ENCODE measurements at regions not wholly inside any gene's neighbourhood (a gene's known extent, or its start where the extent isn't known, plus 50 kb on each side); places are given as distances from the start of the nearest gene placed in this dataset.

DNA sequence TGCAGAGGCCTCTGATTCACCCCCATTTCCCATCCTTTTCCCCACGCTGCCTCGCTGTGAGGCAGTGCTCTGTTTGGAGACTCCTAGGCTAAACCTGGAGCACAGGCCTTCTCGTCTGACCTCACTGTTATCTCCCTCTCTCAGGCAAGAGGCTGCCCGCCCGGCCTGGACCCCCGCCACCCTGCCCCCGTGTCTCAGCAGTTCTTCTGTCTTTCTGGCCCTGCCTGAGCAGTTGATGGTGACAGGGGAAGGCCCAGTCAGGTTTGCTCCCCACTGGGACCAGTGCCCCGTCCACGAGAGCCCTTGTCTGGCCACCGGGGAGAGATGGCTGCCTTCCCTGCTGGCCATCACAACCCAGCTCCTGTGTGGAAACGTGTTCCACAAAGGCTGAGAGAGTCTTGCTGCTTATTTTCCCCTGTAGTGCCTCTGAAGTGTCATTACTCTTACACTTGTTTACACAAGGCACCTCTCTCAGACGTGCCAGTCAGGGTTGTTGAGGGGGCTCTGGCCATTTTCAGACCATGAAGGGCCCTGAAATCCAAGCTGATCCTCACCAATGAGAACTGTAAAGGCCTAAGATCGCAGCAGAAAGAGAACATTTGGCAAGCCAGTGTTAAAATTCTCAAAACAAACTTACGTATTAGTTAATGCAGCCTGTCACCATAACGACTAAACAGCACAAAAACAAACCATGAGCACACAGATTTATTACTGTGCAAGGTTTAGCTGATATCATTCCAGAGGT is 210.9 kb downstream of the NDUFA10 start:
- peak; percentile 69 to 76 for DNase-seq (ENCODE audit: low spot score in 2 of 2)
- Histone ChIP-seq H3K9me3 (no peaks in the 10 kb centered on the region), H3K4me1 (peaks cover 14% of the 10 kb centered on the region), H3K36me3 (no peaks in the 10 kb centered on the region), H3K27me3 (no peaks in the 10 kb centered on the region), H3K4me3 (no peak overlapping the region), H3K27ac (peak overlapping the region; percentile 72)
- TF ChIP-seq, protein P1, sequence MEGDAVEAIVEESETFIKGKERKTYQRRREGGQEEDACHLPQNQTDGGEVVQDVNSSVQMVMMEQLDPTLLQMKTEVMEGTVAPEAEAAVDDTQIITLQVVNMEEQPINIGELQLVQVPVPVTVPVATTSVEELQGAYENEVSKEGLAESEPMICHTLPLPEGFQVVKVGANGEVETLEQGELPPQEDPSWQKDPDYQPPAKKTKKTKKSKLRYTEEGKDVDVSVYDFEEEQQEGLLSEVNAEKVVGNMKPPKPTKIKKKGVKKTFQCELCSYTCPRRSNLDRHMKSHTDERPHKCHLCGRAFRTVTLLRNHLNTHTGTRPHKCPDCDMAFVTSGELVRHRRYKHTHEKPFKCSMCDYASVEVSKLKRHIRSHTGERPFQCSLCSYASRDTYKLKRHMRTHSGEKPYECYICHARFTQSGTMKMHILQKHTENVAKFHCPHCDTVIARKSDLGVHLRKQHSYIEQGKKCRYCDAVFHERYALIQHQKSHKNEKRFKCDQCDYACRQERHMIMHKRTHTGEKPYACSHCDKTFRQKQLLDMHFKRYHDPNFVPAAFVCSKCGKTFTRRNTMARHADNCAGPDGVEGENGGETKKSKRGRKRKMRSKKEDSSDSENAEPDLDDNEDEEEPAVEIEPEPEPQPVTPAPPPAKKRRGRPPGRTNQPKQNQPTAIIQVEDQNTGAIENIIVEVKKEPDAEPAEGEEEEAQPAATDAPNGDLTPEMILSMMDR (IDR thresholded peaks at IDR 0.05): no peak
- peak; percentile 29 for TF ChIP-seq EP300 (IDR thresholded peaks at IDR 0.05)
- WGBS: 63% methylated on average over 15 of the region's 15 CpGs

DNA sequence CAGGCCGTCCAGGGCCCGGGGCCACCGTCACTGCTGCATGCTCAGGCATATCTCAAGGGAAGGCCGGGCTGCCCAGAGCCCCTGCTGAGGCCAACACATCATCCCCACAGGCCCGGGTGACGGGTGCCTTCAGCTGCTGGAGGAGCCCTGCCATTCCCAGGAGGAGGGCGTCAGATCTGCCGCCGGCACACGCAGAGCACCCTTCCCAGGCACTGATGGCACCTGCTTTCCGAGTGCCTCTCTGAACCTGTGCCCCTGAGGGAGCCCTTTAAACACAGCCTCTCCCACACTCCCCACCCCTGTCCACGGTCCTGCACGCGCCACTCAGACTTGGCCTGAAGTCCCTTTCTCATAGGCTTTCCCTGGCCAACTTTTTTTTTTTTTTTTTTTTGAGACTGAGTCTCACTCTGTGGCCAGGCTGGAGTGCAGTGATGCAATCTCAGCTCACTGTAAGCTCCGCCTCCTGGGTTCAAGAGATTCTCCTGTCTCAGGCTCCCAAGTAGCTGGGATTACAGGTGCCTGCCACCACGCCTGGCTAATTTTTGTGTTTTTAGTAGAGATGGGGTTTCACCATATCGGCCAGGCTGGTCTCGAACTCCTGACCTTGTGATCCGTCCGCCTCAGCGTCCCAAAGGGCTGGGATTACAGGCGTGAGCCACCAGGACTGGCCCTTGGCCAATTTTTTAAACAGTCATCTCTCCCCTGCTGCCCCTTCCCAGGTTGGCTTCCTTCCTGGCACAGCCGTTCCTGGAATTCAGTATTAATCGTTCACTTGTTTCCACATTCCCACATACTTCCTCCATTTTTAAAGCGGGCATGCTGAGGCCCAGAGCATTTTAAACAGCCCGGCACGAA is 211.7 kb downstream of the NDUFA10 start:
- Histone ChIP-seq H3K4me3 (no peak overlapping the region), H3K9me3 (no peaks in the 10 kb centered on the region), H3K4me1 (peaks cover 14% of the 10 kb centered on the region), H3K27ac (peak overlapping the region; percentile 72), H3K27me3 (no peaks in the 10 kb centered on the region), H3K36me3 (no peaks in the 10 kb centered on the region)
- 69% methylated on average over 26 of the region's 27 CpGs for WGBS
- DNase-seq (ENCODE audit: low spot score in 2 of 2): peak; percentile 71
- TF ChIP-seq POLR2A (IDR thresholded peaks at IDR 0.05) (no peak), EP300 (IDR thresholded peaks at IDR 0.05) (no peak), POLR2AphosphoS5 (IDR thresholded peaks at IDR 0.05) (no peak)
- TF ChIP-seq, protein P1 (IDR thresholded peaks at IDR 0.05): no peak

DNA sequence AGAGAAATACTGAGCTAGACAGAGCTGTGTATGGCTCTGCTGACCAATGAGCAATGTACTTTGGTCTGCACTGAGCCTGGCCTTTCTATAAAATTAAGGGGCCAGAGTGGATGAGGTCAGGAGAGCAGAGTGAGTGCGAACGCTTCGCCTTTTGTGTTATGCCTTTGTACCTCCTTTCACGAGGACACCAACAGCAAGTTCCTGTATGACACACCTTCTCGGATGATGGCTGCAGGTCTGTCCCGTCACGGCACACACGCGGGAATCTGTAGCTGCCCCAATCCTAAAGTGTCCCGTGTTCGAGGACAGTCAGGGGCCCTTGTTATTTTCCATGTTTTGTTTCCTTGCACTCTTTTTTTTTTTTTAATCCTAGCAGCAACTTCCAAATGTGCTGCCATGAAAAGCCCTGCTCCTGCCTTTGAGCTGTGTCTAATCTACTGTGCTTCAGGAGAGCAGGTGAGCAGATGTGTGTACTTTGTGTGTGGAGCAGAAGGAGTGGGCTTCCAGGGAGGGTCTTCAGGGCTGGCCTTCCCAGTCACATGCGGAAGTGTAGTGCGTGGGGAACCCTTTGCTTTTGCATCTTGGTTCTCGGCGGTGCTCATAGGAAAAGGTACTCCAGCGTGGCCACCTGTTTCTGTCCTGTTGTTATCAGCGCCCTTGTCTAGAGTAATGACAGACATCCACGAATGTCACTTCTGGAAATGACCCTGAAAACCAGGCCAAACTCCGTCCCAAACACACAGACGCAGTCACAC is 213.2 kb downstream of the NDUFA10 start:
- Histone ChIP-seq H3K27me3 (peaks cover 3% of the 10 kb centered on the region), H3K27ac (no peak overlapping the region), H3K4me3 (no peak overlapping the region), H3K36me3 (no peaks in the 10 kb centered on the region), H3K4me1 (peaks cover 14% of the 10 kb centered on the region), H3K9me3 (no peaks in the 10 kb centered on the region)
- 95% methylated on average over 20 of the region's 20 CpGs for WGBS
- peak in 1 of 2 donors; percentile 53 for DNase-seq (ENCODE audit: low spot score in 2 of 2)
- TF ChIP-seq, protein P1 (IDR thresholded peaks at IDR 0.05): no peak
- TF ChIP-seq POLR2AphosphoS5 (IDR thresholded peaks at IDR 0.05) (no peak), POLR2A (IDR thresholded peaks at IDR 0.05) (no peak), EP300 (IDR thresholded peaks at IDR 0.05) (no peak)

DNA sequence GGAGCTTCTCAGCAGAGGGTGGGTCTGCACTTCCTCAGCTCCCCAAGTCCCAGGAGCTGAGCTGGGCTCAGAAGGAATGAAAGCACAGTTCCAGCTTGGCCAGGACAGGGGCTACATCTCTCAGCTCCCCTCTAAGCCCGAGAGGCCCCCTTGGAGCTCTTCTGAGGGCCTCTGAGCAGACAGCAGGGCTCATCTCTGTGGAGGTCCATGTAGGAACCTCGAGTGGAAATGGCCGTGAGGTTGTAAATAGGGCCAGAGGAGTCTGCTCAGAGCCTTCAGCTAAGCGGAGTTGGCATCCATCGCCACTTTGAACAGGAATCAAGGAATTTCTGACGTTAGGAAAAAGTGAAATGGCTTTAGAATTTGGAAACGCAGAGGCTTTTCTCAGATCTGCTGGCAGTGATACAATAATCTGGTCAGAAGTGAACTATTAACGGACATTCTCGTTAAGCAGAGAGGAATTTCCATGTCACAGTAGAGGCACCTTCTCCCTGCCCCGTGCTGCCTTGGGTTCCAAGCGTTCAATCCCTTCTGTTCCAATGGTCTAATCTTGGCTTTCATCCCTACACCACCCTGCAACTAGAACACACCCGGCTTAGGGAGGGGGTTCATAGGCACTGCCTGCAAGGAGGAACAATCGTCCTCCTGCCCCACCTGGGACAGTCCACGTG is 213.9 kb downstream of the NDUFA10 start:
- Histone ChIP-seq H3K9me3 (no peaks in the 10 kb centered on the region), H3K27ac (no peak overlapping the region), H3K36me3 (no peaks in the 10 kb centered on the region), H3K4me3 (no peak overlapping the region), H3K4me1 (peaks cover 14% of the 10 kb centered on the region), H3K27me3 (peaks cover 7% of the 10 kb centered on the region)
- WGBS: 55% methylated on average over 14 of the region's 14 CpGs
- peak; percentile 53 to 65 for DNase-seq (ENCODE audit: low spot score in 2 of 2)
- TF ChIP-seq POLR2AphosphoS5 (IDR thresholded peaks at IDR 0.05) (no peak), EP300 (IDR thresholded peaks at IDR 0.05) (no peak), POLR2A (IDR thresholded peaks at IDR 0.05) (no peak)
- TF ChIP-seq, protein P1 (IDR thresholded peaks at IDR 0.05): no peak

Data from suprapubic skin (tissue), 4 donors.